Mesothelial cell of epicardium (in vitro differentiated cells): ENCODE measurements at regions not wholly inside any gene's neighbourhood (a gene's known extent, or its start where the extent isn't known, plus 50 kb on each side); places are given as distances from the start of the nearest gene placed in this dataset.

Experiments used
- DNase-seq, 2 experiments: peaks; one replicate each; pipeline ENCODE4 v3.0.0; 2021; ENCODE audit warnings: low spot score in 2 of 2; ENCODE audit not compliant: unreplicated experiment in 2 of 2
- H3K27ac Mint-ChIP-seq: 2 replicates; pipeline ENCODE4 v1.8.0; 2021; ENCODE audit warnings: mixed read lengths
- H3K27me3 Mint-ChIP-seq: 2 replicates; pipeline ENCODE4 v1.8.0; 2021; ENCODE audit warnings: low read depth, mixed read lengths
- H3K36me3 Mint-ChIP-seq: 2 replicates; pipeline ENCODE4 v1.8.0; 2021; ENCODE audit warnings: mixed read lengths
- H3K4me1 Mint-ChIP-seq: 2 replicates; pipeline ENCODE4 v1.8.0; 2021; ENCODE audit warnings: mixed read lengths
- H3K4me3 Mint-ChIP-seq: 2 replicates; pipeline ENCODE4 v1.8.0; 2021; ENCODE audit warnings: mild to moderate bottlenecking, moderate library complexity, mixed read lengths
- H3K9me3 Mint-ChIP-seq: 2 replicates; pipeline ENCODE4 v1.8.0; 2021; ENCODE audit warnings: mixed read lengths
- CTCF ChIP-seq: fragments of 200-600 bp; sonication (generic); IDR thresholded peaks from one replicate; pipeline ENCODE4 v1.5.0; 2021; ENCODE audit warnings: antibody characterized with exemption; ENCODE audit not compliant: unreplicated experiment

- Mint-ChIP-seq H3K4me3 (no peak overlapping the region), H3K9me3 (no peaks in the 10 kb centered on the region), H3K27me3 (no peaks in the 10 kb centered on the region), H3K27ac (no peak overlapping the region), H3K36me3 (no peaks in the 10 kb centered on the region), H3K4me1 (peaks cover 13% of the 10 kb centered on the region)
- no peak for TF ChIP-seq CTCF
- DNase-seq, result no peak
Measured at GRCh38 chr3:117751651-117752050, 1042.1 kb downstream of the TUSC7 start.

GRCh38 chr3:117752984-117753717 is 1043.6 kb downstream of the TUSC7 start:
- H3K27ac Mint-ChIP-seq, result no peak overlapping the region
- H3K9me3 Mint-ChIP-seq, result no peaks in the 10 kb centered on the region
- no peak overlapping the region for H3K4me3 Mint-ChIP-seq
- peaks cover 14% of the 10 kb centered on the region for H3K4me1 Mint-ChIP-seq
- no peak for DNase-seq
- no peaks in the 10 kb centered on the region for H3K36me3 Mint-ChIP-seq
- TF ChIP-seq CTCF, result no peak
- no peaks in the 10 kb centered on the region for H3K27me3 Mint-ChIP-seq

- no peak overlapping the region for H3K4me3 Mint-ChIP-seq
- H3K36me3 Mint-ChIP-seq, result no peaks in the 10 kb centered on the region
- no peak overlapping the region for H3K27ac Mint-ChIP-seq
- H3K9me3 Mint-ChIP-seq, result no peaks in the 10 kb centered on the region
- H3K27me3 Mint-ChIP-seq, result no peaks in the 10 kb centered on the region
- no peak for TF ChIP-seq CTCF
- H3K4me1 Mint-ChIP-seq, result peaks cover 14% of the 10 kb centered on the region
- DNase-seq, result no peak
Measured at GRCh38 chr3:117754058-117754457, 1044.5 kb downstream of the TUSC7 start.

- Mint-ChIP-seq H3K9me3 (no peaks in the 10 kb centered on the region), H3K4me3 (no peak overlapping the region), H3K4me1 (peaks cover 14% of the 10 kb centered on the region), H3K27ac (no peak overlapping the region), H3K36me3 (no peaks in the 10 kb centered on the region), H3K27me3 (no peaks in the 10 kb centered on the region)
- TF ChIP-seq CTCF, result no peak
- no peak for DNase-seq
Measured at GRCh38 chr3:117754841-117755240, 1045.3 kb downstream of the TUSC7 start.

GRCh38 chr3:117756563-117756962 is 1047.0 kb downstream of the TUSC7 start:
- Mint-ChIP-seq H3K36me3 (no peaks in the 10 kb centered on the region), H3K4me3 (no peak overlapping the region), H3K9me3 (no peaks in the 10 kb centered on the region), H3K27me3 (no peaks in the 10 kb centered on the region), H3K27ac (no peak overlapping the region), H3K4me1 (peaks cover 22% of the 10 kb centered on the region)
- no peak for DNase-seq
- no peak for TF ChIP-seq CTCF
